GM23338 (cell line): ENCODE measurements at regions not wholly inside any gene's neighbourhood (a gene's known extent, or its start where the extent isn't known, plus 50 kb on each side); places are given as distances from the start of the nearest gene placed in this dataset.

Source experiments
- ATAC-seq: fragments of 200-7000 bp; cut with Tn5 transposase; 3 replicates; pipeline ENCODE4 v1.9.1; 2020
- DNase-seq: peaks from one replicate; pipeline ENCODE4 v3.0.0-alpha.2; 2015; ENCODE audit warnings: low spot score
- H2AFZ ChIP-seq: fragments of 200-600 bp; sonication (generic); 2 replicates; pipeline ENCODE4 v1.8.0; 2016; ENCODE audit warnings: antibody characterized with exemption, mild to moderate bottlenecking, moderate library complexity
- H3F3A ChIP-seq: fragments of 200-600 bp; sonication (generic); replicated peaks from 2 replicates; pipeline ENCODE4 v1.8.0; 2017; ENCODE audit warnings: antibody characterized with exemption, mixed run types, low read depth
- H3K27ac ChIP-seq: fragments of 200-600 bp; sonication (generic); 2 replicates; pipeline ENCODE4 v1.6.1; 2016; ENCODE audit warnings: low read depth
- H3K27me3 ChIP-seq: fragments of 200-600 bp; sonication (generic); 2 replicates; pipeline ENCODE4 v1.8.0; 2016; ENCODE audit warnings: mild to moderate bottlenecking, mixed run types, moderate library complexity; ENCODE audit not compliant: insufficient read depth
- H3K36me3 ChIP-seq: fragments of 200-600 bp; sonication (generic); 2 replicates; pipeline ENCODE4 v1.8.0; 2016; ENCODE audit warnings: mild to moderate bottlenecking; ENCODE audit not compliant: insufficient read depth
- H3K4me1 ChIP-seq: fragments of 200-600 bp; sonication (generic); 2 replicates; pipeline ENCODE4 v1.8.0; 2016; ENCODE audit warnings: mild to moderate bottlenecking, moderate library complexity; ENCODE audit not compliant: insufficient read depth
- H3K4me2 ChIP-seq: fragments of 200-600 bp; sonication (generic); 2 replicates; pipeline ENCODE4 v1.7.1; 2017; ENCODE audit warnings: mixed run types
- H3K4me3 ChIP-seq: fragments of 200-600 bp; sonication (generic); 2 replicates; pipeline ENCODE4 v1.6.1; 2016; ENCODE audit warnings: mixed run types
- H3K79me2 ChIP-seq: fragments of 200-600 bp; sonication (generic); replicated peaks from 2 replicates; pipeline ENCODE4 v1.8.0; 2017; ENCODE audit warnings: mild to moderate bottlenecking; ENCODE audit not compliant: insufficient read depth
- H3K9me2 ChIP-seq: fragments of 200-600 bp; sonication (generic); 2 replicates; pipeline ENCODE4 v1.8.0; 2017; ENCODE audit not compliant: insufficient read depth
- H4K20me1 ChIP-seq: fragments of 200-600 bp; sonication (generic); replicated peaks from 2 replicates; pipeline ENCODE4 v1.8.0; 2017; ENCODE audit warnings: mild to moderate bottlenecking; ENCODE audit not compliant: insufficient read depth
- H3K27ac Mint-ChIP-seq: 2 replicates; pipeline ENCODE4 v1.8.0; 2020; ENCODE audit warnings: inconsistent platforms, mild to moderate bottlenecking, moderate library complexity, mixed read lengths
- H3K27me3 Mint-ChIP-seq: 3 replicates; pipeline ENCODE4 v1.8.0; 2022; ENCODE audit warnings: low read depth, mild to moderate bottlenecking, moderate library complexity, mixed read lengths, inconsistent platforms; ENCODE audit not compliant: insufficient read depth, poor library complexity
- H3K36me3 Mint-ChIP-seq: 3 replicates; pipeline ENCODE4 v1.8.0; 2021; ENCODE audit warnings: low read depth, mild to moderate bottlenecking, inconsistent platforms, moderate library complexity, mixed read lengths
- H3K4me1 Mint-ChIP-seq: 3 replicates; pipeline ENCODE4 v1.8.0; 2020; ENCODE audit warnings: mild to moderate bottlenecking, inconsistent platforms, mixed read lengths
- H3K4me3 Mint-ChIP-seq: 3 replicates; pipeline ENCODE4 v1.8.0; 2021; ENCODE audit warnings: moderate library complexity, mild to moderate bottlenecking, inconsistent platforms, mixed read lengths
- H3K9me3 Mint-ChIP-seq: 3 replicates; pipeline ENCODE4 v1.8.0; 2020; ENCODE audit warnings: moderate library complexity, mild to moderate bottlenecking, inconsistent platforms, mixed read lengths
- CREB1 ChIP-seq: fragments of 250-450 bp; sonication (Bioruptor Pico); IDR thresholded peaks from 2 replicates; pipeline ENCODE4 v1.5.0; 2020; ENCODE audit warnings: low read depth, mild to moderate bottlenecking, moderate library complexity
- CTCF ChIP-seq, 2 experiments: fragments of 200-600 bp in 1 of 2; sonication (generic) in 1 of 2; conservative IDR thresholded peaks; 2 replicates each; pipeline versions ENCODE4 v1.5.1 to v1.6.1; 2016 to 2017; ENCODE audit warnings: antibody characterized with exemption in 2 of 2, low read depth in 2 of 2, mild to moderate bottlenecking in 2 of 2, moderate library complexity in 1 of 2
- ETS1 ChIP-seq: IDR thresholded peaks from 2 replicates; pipeline ENCODE4 v1.6.1; 2016; ENCODE audit warnings: antibody characterized with exemption
- EZH2 ChIP-seq: fragments of 200-600 bp; sonication (generic); IDR thresholded peaks from one replicate; pipeline ENCODE4 v1.8.0; 2017; ENCODE audit warnings: antibody characterized with exemption, mild to moderate bottlenecking, low read depth; ENCODE audit not compliant: unreplicated experiment
- EZH2phosphoT487 ChIP-seq: fragments of 200-600 bp; sonication (generic); IDR thresholded peaks from one replicate; pipeline ENCODE4 v1.8.1; 2018; ENCODE audit warnings: antibody characterized with exemption; ENCODE audit not compliant: unreplicated experiment
- JUNB ChIP-seq: IDR thresholded peaks from one replicate; pipeline ENCODE4 v1.6.1; 2016; ENCODE audit warnings: antibody characterized with exemption; ENCODE audit not compliant: unreplicated experiment
- NANOG ChIP-seq: IDR thresholded peaks from 2 replicates; pipeline ENCODE4 v1.6.1; 2016; ENCODE audit warnings: antibody characterized with exemption, borderline replicate concordance
- POLR2AphosphoS5 ChIP-seq: IDR thresholded peaks from 2 replicates; pipeline ENCODE4 v1.6.1; 2016; ENCODE audit warnings: antibody characterized with exemption, low read depth
- REST ChIP-seq: IDR thresholded peaks from one replicate; pipeline ENCODE4 v1.6.1; 2018; ENCODE audit warnings: antibody characterized with exemption; ENCODE audit not compliant: unreplicated experiment
- STAT1 ChIP-seq: IDR thresholded peaks from one replicate; pipeline ENCODE4 v1.6.1; 2016; ENCODE audit warnings: antibody characterized with exemption; ENCODE audit not compliant: unreplicated experiment
- ZNF114 ChIP-seq: fragments of 250-450 bp; sonication (Bioruptor Pico); IDR thresholded peaks from 2 replicates; pipeline ENCODE4 v1.5.0; 2020; ENCODE audit warnings: mild to moderate bottlenecking, moderate library complexity
- ZNF331 ChIP-seq: fragments of 250-450 bp; sonication (Bioruptor Pico); IDR thresholded peaks from 2 replicates; pipeline ENCODE4 v1.5.0; 2020; ENCODE audit warnings: low read depth, mild to moderate bottlenecking, moderate library complexity
- ZNF462 ChIP-seq: fragments of 250-450 bp; sonication (Bioruptor Pico); IDR thresholded peaks from 2 replicates; pipeline ENCODE4 v1.5.0; 2020; ENCODE audit warnings: mild to moderate bottlenecking, moderate library complexity

GRCh38 chr10:33869481-33869880, 535.0 kb upstream of the NRP1 start:
- Histone ChIP-seq H3K27ac (no peak overlapping the region), H3F3A (no peaks in the 10 kb centered on the region), H3K4me2 (no peak overlapping the region), H3K27me3 (no peaks in the 10 kb centered on the region), H3K79me2 (no peaks in the 10 kb centered on the region), H3K4me1 (no peaks in the 10 kb centered on the region), H3K4me3 (no peak overlapping the region), H3K9me2 (no peaks in the 10 kb centered on the region), H4K20me1 (no peaks in the 10 kb centered on the region), H2AFZ (peak overlapping the region; percentile 52), H3K36me3 (no peaks in the 10 kb centered on the region)
- Mint-ChIP-seq H3K27ac (no peak overlapping the region), H3K36me3 (no peaks in the 10 kb centered on the region), H3K4me1 (no peaks in the 10 kb centered on the region), H3K4me3 (no peak overlapping the region), H3K9me3 (no peaks in the 10 kb centered on the region), H3K27me3 (peaks cover 5% of the 10 kb centered on the region)
- DNase-seq (no peak), ATAC-seq (no peak)
- TF ChIP-seq POLR2AphosphoS5: no peak
- TF ChIP-seq ZNF331 (CRISPR knock-in tag): no peak
- TF ChIP-seq CTCF (conservative IDR thresholded peaks at IDR 0.05; ENCODE audit: low read depth in 2 of 2): no peak
- no peak for TF ChIP-seq EZH2
- TF ChIP-seq ETS1: no peak
- TF ChIP-seq EZH2phosphoT487: no peak
- TF ChIP-seq JUNB: no peak
- no peak for TF ChIP-seq NANOG
- no peak for TF ChIP-seq REST
- TF ChIP-seq ZNF114 (CRISPR knock-in tag): no peak
- no peak for TF ChIP-seq CREB1 (CRISPR knock-in tag)
- no peak for TF ChIP-seq STAT1
- TF ChIP-seq ZNF462 (CRISPR knock-in tag): no peak
